GM13977 (cell line): ENCODE measurements at regions not wholly inside any gene's neighbourhood (a gene's known extent, or its start where the extent isn't known, plus 50 kb on each side); places are given as distances from the start of the nearest gene placed in this dataset.

Experiments used
- DNase-seq: peaks from one replicate; pipeline ENCODE4 v3.0.0; 2012; ENCODE audit warnings: low spot score
- CTCF ChIP-seq: IDR thresholded peaks from 2 replicates; pipeline ENCODE4 v1.5.1; 2012; ENCODE audit warnings: mild to moderate bottlenecking, control low read depth; ENCODE audit not compliant: insufficient read depth; ENCODE audit errors: extremely low read depth, missing control alignments
- in situ Hi-C: fragments of 300-500 bp; cut with MboI; formaldehyde crosslinking; loops from one replicate; pipeline ENCODE4 v1.12.0; 2022; ENCODE audit warnings: low sequenced_read_pairs, low pct_unique_long_range_greater_than_20kb, mixed read lengths, inconsistent platforms; ENCODE audit not compliant: unreplicated experiment

DNA sequence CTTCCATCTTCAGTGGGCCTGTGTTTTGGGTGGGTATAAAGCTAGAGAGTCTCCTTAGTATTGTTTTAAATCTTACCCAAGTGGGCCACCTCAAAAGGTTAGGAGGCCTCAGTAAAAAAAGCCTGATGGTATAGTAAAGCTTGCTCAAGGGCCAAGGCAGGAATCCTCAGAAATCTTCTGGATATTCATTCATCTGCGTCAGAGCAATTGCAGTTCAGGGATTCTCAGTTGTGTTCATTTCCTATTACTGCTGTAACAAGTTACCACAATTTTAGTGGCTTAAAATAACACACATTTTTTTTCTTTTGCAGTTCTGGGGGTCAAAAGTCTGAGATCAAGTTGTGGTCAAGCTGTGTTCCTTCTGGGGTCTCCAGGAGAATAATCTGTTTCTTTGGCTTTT lies 985.5 kb downstream of the TLE4 start:
- no peak for DNase-seq
- in situ Hi-C loops = no loop called here
- no peak for TF ChIP-seq CTCF

- no peak for TF ChIP-seq CTCF
- in situ Hi-C loops = no loop called here
Measured at GRCh38 chr9:80556631-80557030, 984.9 kb downstream of the TLE4 start.

DNA sequence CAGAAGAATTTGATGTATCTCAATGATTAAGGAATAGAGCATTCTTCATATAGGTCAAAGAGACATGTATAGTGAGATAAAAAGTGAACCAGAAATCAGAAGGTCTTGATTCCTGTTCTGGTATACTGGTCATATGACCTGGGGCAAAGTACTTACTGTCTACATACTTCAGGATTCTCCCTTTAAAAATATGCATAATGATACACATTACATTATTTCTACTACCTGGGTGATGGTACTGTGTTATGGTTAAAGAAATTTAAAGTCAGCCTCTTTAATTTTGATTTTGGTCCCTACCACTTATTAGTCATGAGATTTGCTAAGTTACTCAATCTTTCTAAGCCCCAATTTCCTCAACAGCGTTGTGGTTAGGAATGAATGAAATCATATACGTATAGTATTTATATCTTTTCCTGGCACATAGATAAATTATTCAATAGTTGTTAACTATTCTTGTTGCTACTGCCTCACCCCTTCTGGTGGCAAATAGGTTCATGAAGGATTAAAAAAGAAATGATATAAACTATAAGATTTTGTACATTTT lies 984.1 kb downstream of the TLE4 start:
- in situ Hi-C loops = no loop called here
- TF ChIP-seq CTCF = no peak
- DNase-seq = no peak

More at GRCh38 chr9:80556631-80557030, 984.9 kb downstream of the TLE4 start:
- no peak for DNase-seq

- in situ Hi-C loops = no loop called here
- TF ChIP-seq CTCF = no peak
Measured at GRCh38 chr9:80554856-80555255, 983.1 kb downstream of the TLE4 start.

DNA sequence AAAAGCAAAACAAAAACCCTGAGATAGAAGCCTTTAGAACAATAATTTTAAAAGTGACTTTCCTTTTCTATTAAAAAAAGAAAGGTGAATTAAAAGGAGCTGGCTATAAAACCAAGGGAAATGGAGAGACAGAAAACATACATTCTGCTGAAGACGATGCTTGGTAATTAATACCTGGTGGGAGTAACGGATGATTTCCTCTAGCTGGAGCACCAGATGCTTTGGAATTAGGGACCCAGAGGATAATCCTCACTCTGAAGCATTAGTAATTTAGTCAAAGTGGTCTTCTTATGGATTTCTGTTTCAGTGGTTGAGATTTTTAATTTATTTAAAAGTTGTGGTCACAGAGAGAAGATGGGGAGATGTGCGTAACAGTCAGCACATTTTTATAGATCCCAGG lies 982.5 kb downstream of the TLE4 start:
- in situ Hi-C loops = no loop called here
- TF ChIP-seq CTCF = no peak
- DNase-seq = no peak

More at GRCh38 chr9:80554856-80555255, 983.1 kb downstream of the TLE4 start:
- DNase-seq = no peak

DNA sequence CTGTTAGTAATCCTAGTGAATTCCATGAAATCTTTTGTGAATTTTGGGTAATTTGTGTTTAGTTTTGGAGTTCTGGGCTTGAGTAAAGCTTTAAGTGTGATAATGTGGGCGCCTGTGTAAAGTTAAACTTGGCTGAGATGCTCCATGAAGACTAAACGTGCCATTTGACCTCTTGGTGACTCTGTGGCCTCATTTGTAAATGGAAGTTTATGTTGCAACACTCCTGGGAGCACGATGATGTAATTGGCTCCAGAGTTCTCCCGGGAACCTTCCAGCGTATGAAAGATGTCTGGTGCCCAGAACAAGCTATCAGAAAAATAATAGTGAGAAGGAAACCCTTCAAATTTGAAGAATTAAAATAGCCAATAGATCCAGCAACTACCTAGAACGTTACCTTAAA lies 981.2 kb downstream of the TLE4 start:
- in situ Hi-C loops = no loop called here
- DNase-seq = no peak
- TF ChIP-seq CTCF = no peak

DNA sequence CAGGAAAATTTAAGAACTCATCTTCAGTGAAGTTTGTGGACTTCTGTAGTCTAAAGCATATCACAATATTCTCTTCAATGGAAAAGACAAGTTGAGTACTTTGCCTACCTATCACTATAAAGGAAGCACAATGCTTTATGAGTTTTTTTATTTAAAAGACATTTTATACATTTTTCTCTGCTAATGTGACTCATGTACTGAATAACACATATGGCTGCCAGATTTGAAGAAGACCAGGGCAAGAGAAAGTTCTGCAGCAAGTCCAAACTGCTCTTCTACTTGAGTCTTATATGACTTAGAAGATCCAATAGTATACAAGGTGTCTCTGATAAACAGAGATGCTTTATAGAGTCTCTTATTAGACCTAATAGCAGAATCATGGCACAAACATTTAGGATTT lies 978.4 kb downstream of the TLE4 start:
- in situ Hi-C loops = no loop called here
- DNase-seq = no peak
- TF ChIP-seq CTCF = no peak
